Ectodermal cell (in vitro differentiated cells): ENCODE measurements at regions not wholly inside any gene's neighbourhood (a gene's known extent, or its start where the extent isn't known, plus 50 kb on each side); places are given as distances from the start of the nearest gene placed in this dataset.

Experiments used
- H3K27ac ChIP-seq: 2 replicates; pipeline ENCODE4 v1.7.0; 2013; ENCODE audit warnings: mild to moderate bottlenecking, low read depth, low read length; ENCODE audit not compliant: insufficient read depth, poor library complexity, severe bottlenecking
- H3K27me3 ChIP-seq: 2 replicates; pipeline ENCODE4 v1.7.0; 2013; ENCODE audit warnings: mild to moderate bottlenecking, low read length; ENCODE audit not compliant: insufficient read depth, control insufficient read depth, poor library complexity, severe bottlenecking
- H3K36me3 ChIP-seq: one replicate; pipeline ENCODE4 v1.7.0; 2013; ENCODE audit warnings: low read length; ENCODE audit not compliant: control insufficient read depth, insufficient read depth
- H3K4me1 ChIP-seq: one replicate; pipeline ENCODE4 v1.7.0; 2013; ENCODE audit warnings: low read length; ENCODE audit not compliant: control insufficient read depth, insufficient read depth
- H3K4me3 ChIP-seq: 2 replicates; pipeline ENCODE4 v1.7.0; 2013; ENCODE audit warnings: low read depth, low read length, control low read depth; ENCODE audit not compliant: insufficient read depth
- H3K9me3 ChIP-seq: 2 replicates; pipeline ENCODE4 v1.7.0; 2013; ENCODE audit warnings: mild to moderate bottlenecking, low read length, moderate library complexity; ENCODE audit not compliant: control insufficient read depth
- whole genome bisulfite sequencing, 2 experiments: methylation state at CpG; one replicate each; pipeline ENCODE4 v1.1.7; 2013; ENCODE audit warnings: missing lambda C conversion rate in 2 of 2; 5-methylcytosine and 5-hydroxymethylcytosine counted together

GRCh38 chr18:46209161-46209560 is 105.0 kb downstream of the HAUS1 start:
- no peak overlapping the region for H3K4me3 ChIP-seq
- H3K36me3 ChIP-seq, result no peaks in the 10 kb centered on the region
- H3K4me1 ChIP-seq, result no peaks in the 10 kb centered on the region
- no peaks in the 10 kb centered on the region for H3K9me3 ChIP-seq
- no peaks in the 10 kb centered on the region for H3K27me3 ChIP-seq
- no peak overlapping the region for H3K27ac ChIP-seq

- H3K9me3 ChIP-seq, result no peaks in the 10 kb centered on the region
- WGBS, 2 experiments, result 67% methylated on average over 1 of the region's 1 CpG; no CpG with 5 or more reads in 1 of the 2 experiments
- no peak overlapping the region for H3K27ac ChIP-seq
Measured at GRCh38 chr18:46211816-46212215, 107.6 kb downstream of the HAUS1 start.

GRCh38 chr18:46212398-46212797 is 108.2 kb downstream of the HAUS1 start:
- Histone ChIP-seq H3K4me1 (no peaks in the 10 kb centered on the region), H3K9me3 (no peaks in the 10 kb centered on the region), H3K36me3 (peaks cover 7% of the 10 kb centered on the region), H3K27ac (no peak overlapping the region), H3K27me3 (no peaks in the 10 kb centered on the region), H3K4me3 (no peak overlapping the region)
- no CpG with 5 or more reads among the region's 2 CpGs for WGBS, 2 experiments

More at GRCh38 chr18:46211816-46212215, 107.6 kb downstream of the HAUS1 start:
- H3K36me3 ChIP-seq, result peaks cover 7% of the 10 kb centered on the region
- no peaks in the 10 kb centered on the region for H3K4me1 ChIP-seq
- H3K4me3 ChIP-seq, result no peak overlapping the region
- no peaks in the 10 kb centered on the region for H3K27me3 ChIP-seq

GRCh38 chr18:46213295-46213694 is 109.1 kb downstream of the HAUS1 start:
- Histone ChIP-seq H3K27me3 (no peaks in the 10 kb centered on the region), H3K9me3 (no peaks in the 10 kb centered on the region), H3K4me3 (no peak overlapping the region), H3K36me3 (peaks cover 7% of the 10 kb centered on the region), H3K4me1 (no peaks in the 10 kb centered on the region), H3K27ac (no peak overlapping the region)
- 68 to 82% methylated on average over 3 of the region's 3 CpGs for WGBS, 2 experiments

- Histone ChIP-seq H3K9me3 (no peaks in the 10 kb centered on the region), H3K27me3 (no peaks in the 10 kb centered on the region), H3K36me3 (peaks cover 7% of the 10 kb centered on the region), H3K4me1 (no peaks in the 10 kb centered on the region), H3K4me3 (no peak overlapping the region), H3K27ac (no peak overlapping the region)
- WGBS, 2 experiments, result 92 to 96% methylated on average over 1 of the region's 1 CpG
Measured at GRCh38 chr18:46214435-46214834, 110.2 kb downstream of the HAUS1 start.

- 94 to 97% methylated on average over 16 of the region's 16 CpGs for WGBS, 2 experiments
- Histone ChIP-seq H3K27ac (no peak overlapping the region), H3K4me3 (no peak overlapping the region), H3K27me3 (no peaks in the 10 kb centered on the region), H3K9me3 (no peaks in the 10 kb centered on the region), H3K4me1 (no peaks in the 10 kb centered on the region), H3K36me3 (peaks cover 7% of the 10 kb centered on the region)
Measured at GRCh38 chr18:46215902-46216723, 111.9 kb downstream of the HAUS1 start.

- H3K4me1 ChIP-seq, result no peaks in the 10 kb centered on the region
- 91 to 98% methylated on average over 3 of the region's 3 CpGs for WGBS, 2 experiments
- H3K9me3 ChIP-seq, result no peaks in the 10 kb centered on the region
- H3K36me3 ChIP-seq, result peaks cover 7% of the 10 kb centered on the region
- no peak overlapping the region for H3K27ac ChIP-seq
- H3K27me3 ChIP-seq, result no peaks in the 10 kb centered on the region
- no peak overlapping the region for H3K4me3 ChIP-seq
Measured at GRCh38 chr18:46220116-46220515, 115.9 kb downstream of the HAUS1 start.

- H3K4me3 ChIP-seq, result no peak overlapping the region
- H3K9me3 ChIP-seq, result no peaks in the 10 kb centered on the region
- H3K27me3 ChIP-seq, result no peaks in the 10 kb centered on the region
- whole genome bisulfite sequencing, 2 experiments, result 92 to 94% methylated on average over 3 of the region's 3 CpGs
- no peaks in the 10 kb centered on the region for H3K36me3 ChIP-seq
- H3K4me1 ChIP-seq, result no peaks in the 10 kb centered on the region
- no peak overlapping the region for H3K27ac ChIP-seq
Measured at GRCh38 chr18:46222093-46222492, 117.9 kb downstream of the HAUS1 start.

- Histone ChIP-seq H3K9me3 (no peaks in the 10 kb centered on the region), H3K4me3 (no peak overlapping the region), H3K27me3 (no peaks in the 10 kb centered on the region), H3K4me1 (no peaks in the 10 kb centered on the region), H3K27ac (no peak overlapping the region), H3K36me3 (no peaks in the 10 kb centered on the region)
- 89 to 92% methylated on average over 7 to 8 of the region's 8 CpGs for WGBS, 2 experiments
Measured at GRCh38 chr18:46222710-46223360, 118.7 kb downstream of the HAUS1 start.

- Histone ChIP-seq H3K36me3 (no peaks in the 10 kb centered on the region), H3K4me1 (no peaks in the 10 kb centered on the region), H3K27me3 (no peaks in the 10 kb centered on the region), H3K9me3 (no peaks in the 10 kb centered on the region), H3K4me3 (no peak overlapping the region), H3K27ac (no peak overlapping the region)
- WGBS, 2 experiments, result 82 to 93% methylated on average over 1 of the region's 2 CpGs
Measured at GRCh38 chr18:46224181-46224775, 120.1 kb downstream of the HAUS1 start.
